NCI-H2107 (cell line): ENCODE measurements at regions not wholly inside any gene's neighbourhood (a gene's known extent, or its start where the extent isn't known, plus 50 kb on each side); places are given as distances from the start of the nearest gene placed in this dataset.
"Not testable (repeated sequence)": the region's sequence is repeated elsewhere in the genome, so short reads cannot be mapped to it uniquely, and the experiment has no call there.

Experiments used
- DNase-seq: peaks from one replicate; lab custom pipeline; 2025; lab: John Stamatoyannopoulos, UW

DNA sequence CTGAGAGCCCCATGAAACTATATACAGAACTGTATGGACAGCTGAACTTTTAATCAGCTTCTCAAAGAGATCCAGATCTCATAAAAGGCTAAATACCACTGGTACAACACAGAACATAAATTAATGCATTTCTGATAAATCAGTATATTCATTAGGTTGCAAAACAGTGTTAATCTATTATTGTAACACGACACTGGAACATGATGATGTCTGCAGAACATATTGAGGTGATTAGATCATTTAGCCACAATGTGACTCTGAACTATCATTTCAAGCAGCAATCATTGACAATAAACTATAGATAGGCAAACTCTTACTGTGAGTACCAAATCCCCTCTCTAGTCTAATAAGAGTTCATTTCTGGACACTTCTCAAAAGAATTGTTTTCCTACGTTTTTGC lies 50.3 kb downstream of the GASK1B start:
- DNase-seq, result no peak

DNA sequence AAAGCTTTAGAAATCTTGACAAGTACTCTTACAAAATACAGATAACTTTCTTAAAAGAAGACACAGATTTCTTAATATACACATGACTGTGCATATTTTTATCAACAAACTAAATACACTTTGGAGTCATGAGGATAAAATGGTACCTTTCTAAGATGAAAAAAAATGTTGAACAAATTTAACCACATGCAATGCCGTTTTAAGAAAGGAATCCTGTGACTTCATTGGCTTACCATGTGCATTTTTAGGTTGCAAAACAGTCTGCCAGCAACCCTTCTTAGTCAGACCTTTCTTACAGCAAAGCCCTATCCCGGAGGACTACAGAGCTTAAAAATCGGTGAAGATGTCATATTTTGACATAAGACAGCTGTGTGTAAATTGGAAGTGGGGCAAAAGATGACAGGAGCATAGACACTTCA lies 51.7 kb downstream of the GASK1B start:
- no peak for DNase-seq

DNA sequence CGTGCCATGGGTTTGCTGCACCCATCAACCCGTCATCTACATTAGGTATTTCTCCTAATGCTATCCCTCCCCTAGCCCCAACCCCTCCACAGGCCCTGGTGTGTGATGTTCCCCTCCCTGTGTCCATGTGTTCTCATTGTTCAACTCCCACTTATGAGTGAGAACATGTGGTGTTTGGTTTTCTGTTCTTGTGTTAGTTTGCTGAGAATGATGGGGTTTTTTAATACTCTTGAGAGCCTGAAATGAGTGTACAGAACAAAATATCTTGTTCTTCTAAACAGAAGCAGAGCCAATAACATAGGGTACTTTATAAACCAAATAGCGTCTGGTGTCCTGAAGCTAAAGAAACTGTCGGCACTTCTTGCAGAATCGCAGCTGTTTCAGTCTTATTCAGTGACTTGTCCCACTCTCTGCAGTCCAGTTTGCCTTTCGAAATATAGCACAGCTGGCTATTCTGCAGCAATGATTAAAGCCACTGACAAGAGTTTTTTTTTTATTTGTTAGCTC lies 52.1 kb downstream of the GASK1B start:
- not testable (repeated sequence) for DNase-seq

DNA sequence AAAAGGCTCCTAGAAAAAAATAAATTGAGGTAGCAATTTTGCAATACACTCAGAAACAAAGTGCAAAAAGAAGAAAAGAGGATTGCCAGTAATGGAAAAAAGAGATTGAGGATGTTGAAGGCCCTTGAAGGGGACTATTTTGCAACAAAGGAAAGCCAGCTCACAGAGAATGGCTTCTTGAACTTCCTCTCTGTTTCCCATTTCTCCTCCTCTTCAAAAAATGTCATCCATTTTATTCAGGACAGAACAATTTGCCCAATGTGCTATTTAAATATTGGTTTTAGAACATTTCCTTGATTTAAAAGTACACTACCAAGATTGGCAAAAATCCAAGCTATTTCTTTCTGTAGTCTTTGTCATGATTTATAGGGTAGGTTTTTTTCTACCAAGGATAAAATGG lies 60.2 kb downstream of the GASK1B start:
- DNase-seq, result no peak

DNA sequence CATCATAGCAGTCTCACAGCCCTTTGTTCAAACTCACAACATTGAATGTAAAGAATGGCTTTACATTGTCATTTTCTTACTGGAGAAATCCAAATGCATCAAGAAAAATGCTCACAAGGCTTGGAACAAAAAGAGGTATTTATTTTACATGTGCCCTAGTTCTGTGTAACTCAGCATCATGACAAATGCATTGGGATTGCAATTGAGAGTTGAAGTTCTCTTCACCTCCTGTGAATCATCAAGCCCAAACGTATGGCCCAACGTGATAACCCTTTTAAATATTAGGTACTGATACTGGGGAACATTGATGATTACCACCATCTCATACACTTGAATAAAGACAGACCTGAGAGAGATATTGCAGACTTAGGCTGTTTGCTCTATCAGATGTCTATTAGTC lies 61.6 kb downstream of the GASK1B start:
- no peak for DNase-seq

DNA sequence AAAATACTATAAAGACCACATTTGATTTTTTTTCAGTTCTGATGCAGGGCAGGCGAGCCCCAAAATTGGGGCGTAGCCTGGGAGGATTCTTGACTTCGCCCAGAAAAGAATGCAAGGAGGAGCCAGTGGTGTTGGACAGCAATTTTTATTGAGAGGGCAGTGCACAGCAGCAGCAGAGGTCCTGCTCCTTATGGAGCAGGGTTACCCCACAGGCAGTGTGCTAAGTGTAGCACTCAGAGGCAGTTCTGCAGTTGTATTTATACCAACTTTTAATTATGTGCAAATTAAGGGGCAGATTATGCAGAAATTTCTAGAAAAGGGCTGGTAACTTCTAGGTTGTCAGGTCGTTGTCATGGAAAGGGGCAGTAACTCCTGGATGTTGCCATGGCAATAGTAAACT lies 69.9 kb downstream of the GASK1B start:
- DNase-seq, result no peak

DNA sequence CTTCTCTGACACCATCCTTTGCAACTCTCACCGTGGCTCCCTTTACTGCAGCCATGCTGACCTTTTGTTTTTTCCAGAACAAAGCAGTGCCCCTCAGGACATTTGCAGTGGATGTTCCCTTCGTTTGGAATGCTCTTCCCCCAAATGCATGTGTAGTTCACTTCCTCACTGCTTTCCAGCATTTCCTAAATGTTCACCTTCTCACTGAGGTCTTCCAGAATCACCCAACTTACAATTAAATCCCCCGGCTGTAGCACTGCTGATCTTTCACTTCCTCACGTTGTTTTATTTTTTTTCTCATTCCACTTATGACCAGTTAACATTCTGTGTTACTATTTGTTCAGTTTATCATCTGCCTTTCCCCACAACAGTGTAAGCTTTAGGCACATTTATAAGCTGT lies 73.1 kb downstream of the GASK1B start:
- no peak for DNase-seq

DNA sequence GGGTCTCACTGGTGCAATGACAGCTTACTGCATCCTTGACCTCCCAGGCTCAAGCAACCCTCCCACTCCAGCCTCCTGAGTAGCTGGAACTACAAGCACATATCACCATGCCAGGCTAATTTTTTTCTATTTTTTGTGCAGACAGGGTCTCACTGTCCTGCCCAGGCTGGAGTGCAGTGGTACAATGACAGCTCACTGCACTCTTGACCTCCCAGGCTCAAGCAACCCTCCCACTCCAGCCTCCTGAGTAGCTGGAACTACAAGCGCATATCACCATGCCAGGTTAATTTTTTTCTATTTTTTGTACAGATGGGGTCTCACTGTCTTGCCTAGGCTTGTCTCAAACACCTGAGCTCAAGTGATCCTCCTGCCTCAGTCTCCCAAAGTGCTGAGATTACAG lies 74.0 kb downstream of the GASK1B start:
- no peak for DNase-seq

DNA sequence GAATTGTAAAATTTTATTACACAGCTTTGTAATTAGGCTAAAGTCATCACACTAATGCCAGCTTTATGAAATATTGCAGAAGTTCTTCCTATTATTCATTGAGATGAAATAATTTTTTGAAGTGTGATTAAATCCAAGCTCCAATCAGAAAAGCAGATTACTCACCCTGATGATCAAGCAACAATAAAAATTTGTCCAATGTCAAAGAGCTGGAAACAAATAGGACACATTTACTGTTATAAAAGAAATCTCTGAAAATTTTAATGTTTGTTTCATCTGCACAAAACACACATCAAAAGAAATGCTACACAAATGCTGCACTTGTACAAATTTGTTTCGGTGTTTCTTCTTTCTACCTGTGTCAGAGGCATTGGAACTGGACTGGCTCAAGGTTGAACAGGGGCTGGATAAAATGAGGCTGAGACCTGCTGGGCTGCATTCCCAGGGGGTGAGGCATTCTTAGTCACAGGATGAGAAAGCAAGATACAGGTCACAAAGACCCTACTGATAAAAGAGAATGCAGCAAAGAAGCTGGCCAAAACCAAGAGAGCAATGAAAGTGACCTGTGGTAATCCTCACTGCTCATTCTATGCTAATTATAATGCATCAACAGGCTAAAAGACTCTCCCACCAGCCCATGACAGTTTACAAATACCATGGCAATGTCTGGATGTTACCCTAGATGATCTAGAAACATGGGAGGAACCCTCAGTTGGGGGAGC lies 78.3 kb downstream of the GASK1B start:
- DNase-seq, result no peak

DNA sequence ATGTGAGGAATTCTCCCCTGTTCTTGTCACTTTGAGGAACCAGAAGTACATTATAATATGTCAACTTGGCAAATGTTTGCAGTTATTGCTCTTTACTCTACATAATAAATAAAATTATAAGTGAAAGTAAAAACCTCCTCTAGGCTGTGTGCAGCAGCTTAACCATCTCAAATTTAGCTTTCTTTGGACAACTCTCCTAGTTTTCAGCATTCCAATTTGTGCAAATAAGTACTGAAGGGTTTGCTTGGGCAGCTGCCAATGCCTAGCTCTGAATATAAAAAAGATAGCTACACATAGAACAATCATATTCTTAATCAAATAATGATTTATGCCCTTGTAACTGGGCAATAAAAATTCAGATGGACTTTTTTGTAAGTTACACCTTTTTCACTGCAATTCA lies 82.5 kb downstream of the GASK1B start:
- no peak for DNase-seq

DNA sequence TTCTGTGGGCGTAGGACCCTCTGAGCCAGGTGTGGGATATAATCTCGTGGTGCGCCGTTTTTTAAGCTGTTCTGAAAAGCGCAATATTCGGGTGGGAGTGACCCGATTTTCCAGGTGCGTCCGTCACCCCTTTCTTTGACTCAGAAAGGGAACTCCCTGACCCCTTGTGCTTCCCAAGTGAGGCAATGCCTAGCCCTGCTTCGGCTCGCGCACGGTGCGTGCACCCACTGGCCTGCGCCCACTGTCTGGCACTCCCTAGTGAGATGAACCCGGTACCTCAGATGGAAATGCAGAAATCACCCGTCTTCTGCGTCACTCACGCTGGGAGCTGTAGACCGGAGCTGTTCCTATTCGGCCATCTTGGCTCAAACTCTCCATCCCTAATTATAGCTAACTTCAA lies 82.9 kb downstream of the GASK1B start:
- not testable (repeated sequence) for DNase-seq

DNA sequence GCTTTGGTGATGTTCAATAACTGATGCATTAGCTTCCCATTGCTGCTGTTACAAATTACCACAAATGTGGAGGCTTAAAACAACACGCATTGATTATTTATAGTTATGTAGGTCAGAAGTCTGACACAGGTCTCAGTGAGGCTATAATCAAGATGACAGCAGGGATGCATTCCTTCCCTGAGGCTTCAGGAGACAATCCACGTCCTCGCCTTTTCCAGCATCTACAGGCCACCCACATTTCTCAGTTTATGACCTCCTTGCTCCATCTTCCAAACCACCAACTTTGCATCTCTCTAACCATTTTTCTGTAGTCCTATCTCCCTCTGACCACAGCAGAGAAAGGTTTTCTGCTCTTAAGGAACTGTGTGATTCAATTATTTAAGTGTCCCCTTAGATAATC lies 92.5 kb downstream of the GASK1B start:
- no peak for DNase-seq

DNA sequence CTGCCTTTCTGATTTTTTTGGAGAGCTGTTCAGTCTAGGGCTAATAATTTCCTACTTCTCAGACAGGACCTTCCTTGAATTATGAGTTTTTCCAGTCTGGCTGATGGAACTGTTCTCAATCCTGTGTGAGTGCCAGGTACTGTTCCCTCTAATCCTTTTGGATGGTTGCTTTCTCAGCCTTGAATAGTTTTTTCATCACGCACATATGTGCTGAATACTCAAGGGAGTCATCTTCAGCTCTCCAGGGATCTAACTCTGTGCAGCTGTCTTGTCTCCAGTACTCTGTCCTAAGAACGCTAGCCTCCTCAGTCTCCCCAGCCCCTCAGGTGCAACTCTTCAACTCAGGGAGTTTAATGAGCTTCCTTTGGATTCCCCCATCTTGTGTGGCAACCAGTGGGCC lies 93.2 kb downstream of the GASK1B start:
- no peak for DNase-seq

DNA sequence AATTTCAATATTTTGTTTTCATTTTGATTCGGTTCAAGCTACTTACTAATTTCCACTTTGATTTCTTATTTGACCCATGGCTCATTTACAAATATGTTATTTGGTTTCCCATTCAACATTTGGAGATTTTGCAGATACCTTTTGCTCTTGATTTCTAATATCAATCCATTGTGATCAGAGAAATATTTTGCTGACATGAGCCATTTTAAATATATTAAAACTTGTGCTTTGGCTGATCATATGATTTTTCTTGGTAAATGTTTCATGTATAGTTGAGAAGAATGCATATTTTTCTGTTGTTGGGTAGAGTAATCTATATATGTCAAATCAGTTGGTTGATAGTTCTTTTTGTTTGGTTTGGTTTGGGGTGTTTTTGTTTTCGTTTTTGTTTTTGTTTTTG lies 95.0 kb downstream of the GASK1B start:
- DNase-seq, result no peak

DNA sequence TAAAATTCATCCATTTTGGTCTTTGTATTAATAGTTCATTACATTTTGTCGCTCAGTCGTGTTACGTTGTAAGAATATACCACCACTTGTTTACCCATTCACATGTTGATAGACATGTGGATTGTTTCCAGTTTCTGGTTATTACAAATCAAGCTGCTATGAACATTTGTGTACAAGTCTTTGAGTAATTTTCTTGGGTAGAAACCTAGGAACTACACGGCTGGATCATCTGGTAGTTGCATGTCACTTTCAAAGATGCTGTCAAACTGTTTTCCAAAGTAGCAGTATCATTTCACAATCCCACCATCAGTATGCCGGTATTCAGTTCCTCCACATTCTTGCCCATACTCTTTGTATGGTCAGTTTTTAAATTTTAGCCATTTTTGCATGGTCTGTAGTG lies 98.0 kb downstream of the GASK1B start:
- no peak for DNase-seq

DNA sequence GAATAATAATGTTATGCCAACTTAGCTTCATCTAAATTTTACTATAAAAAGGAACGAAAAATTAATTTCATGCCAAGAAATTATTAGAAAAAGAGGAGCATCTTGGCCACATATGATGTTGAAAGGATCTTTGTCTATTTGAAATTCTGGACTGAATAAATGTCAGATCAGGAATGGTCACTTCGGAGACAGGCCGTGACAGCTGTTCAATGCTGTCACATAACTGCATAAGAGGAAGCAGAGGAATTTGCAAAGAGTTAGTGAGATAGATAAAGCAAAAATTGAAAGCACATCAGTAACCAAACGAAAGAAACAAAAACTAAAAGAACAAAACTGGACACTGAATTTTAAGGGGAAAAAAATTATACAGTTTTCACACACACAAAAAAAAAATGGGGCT lies 100.9 kb downstream of the GASK1B start:
- DNase-seq, result no peak

DNA sequence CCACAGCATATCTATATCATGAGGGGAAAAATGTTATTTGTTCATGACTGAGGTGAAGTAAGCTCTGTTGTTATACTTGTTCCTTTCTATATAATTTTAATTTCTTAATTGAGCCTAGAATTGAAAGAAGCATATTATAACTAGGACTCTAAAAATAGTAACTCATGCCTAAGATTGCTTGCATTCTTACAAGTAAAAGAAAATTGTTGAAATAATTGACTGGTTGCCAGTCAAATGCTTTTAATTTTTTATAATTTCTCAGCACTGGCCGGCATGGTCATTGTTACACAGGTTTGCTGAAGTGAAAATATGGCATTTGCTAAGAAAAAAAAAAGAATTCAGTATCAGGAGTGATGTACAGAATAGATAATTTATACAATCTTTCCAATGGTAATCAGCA lies 104.8 kb downstream of the GASK1B start:
- no peak for DNase-seq

DNA sequence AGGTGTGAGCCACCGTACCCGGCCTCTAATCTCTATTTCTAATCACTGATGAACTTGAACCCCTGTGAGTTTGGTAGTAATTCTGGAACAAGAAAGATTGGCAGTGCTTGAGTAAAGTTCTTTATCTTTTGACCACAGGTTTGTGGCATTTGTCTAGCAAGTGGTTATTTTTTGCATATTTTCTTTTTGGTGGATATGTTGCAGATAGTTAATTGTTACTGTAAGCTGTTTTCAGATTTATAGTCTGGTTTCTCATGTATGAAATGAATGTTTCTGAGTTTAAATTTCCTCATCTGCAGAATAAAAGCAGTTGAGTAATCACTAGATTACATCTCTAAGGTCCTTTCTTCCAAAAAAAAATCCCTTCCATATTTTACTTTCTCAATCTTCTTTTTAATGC lies 105.2 kb downstream of the GASK1B start:
- DNase-seq, result no peak

DNA sequence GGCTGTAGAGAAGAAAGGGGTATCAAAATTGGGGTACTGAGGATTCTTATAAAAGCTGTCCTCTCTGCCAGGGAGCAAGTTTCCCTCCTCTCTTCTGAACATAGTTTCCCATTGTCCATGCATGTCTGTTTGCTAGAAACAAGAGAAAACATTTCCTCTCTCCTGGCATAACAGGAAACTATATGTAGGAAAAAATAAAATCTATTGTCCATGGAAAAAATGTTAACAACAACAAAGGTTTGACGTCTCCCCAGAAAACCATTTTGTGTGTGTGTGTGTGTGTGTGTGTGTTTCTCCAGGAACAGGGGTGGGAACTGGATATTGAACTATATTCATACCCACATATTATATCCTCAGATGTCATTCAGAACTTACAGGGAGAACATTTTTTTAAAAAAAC lies 107.2 kb downstream of the GASK1B start:
- no peak for DNase-seq

DNA sequence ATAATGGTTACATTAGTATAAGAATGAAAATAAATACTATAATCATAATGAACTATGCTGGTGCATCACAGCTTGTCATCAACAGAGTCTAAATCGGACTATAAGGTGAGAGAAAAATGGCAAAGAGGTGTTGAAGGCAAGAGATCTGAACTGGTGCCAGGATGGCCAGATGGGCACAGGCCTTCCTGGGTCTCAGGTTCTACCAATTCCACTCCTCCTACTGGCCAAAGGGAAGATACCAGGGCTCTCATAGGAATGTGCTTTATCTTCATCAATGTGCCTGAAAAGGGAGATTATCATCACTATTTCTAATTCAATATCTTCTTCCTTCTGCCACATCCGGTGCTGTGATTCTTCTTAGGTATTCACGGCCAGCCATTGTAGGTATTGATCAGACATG lies 107.6 kb downstream of the GASK1B start:
- DNase-seq, result no peak

DNA sequence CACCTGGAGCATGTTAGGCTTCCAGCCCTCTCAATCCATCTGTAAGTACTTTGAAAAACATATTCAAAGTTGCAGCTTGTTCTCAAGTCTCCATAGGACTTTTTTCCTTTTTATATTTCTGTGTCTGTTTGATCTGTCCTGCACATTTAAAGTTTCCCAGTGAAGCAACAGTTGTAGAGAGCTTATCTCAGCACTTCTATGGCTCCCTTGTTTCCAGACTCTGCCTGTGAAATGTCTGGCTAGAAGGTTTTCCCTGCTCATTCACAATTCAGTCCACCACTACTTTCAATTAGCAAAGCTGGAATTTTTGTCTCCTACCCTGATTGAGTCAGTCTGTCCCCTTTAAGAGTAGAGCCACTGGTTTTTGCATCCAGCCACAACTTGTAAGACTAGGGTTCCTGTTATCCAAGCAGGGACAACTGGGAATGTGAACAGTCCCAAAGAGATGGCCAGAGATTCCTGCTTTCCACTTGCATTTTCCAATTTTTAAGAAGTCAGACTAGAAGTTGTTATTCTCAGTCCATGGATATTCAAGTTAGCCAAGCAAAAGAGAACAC lies 116.1 kb downstream of the GASK1B start:
- no peak for DNase-seq

DNA sequence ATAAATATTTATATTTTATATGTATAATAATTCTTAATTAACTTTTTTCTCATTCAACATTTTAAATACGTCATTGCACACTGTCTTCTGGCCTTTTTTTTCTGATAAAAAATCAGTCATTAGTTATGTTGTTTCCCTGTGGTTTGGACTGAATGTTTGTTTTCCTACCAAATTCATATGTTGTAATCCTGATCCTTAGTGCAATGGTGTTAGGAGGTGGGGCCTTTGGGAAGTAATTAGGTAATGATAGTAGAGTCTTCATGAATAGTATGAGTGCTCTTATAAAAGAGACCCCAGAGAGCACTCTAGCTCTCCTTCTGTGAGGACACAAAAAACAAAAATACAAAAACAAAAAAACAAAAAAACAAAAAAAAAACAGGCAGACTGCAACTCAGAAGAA lies 117.2 kb downstream of the GASK1B start:
- no peak for DNase-seq

DNA sequence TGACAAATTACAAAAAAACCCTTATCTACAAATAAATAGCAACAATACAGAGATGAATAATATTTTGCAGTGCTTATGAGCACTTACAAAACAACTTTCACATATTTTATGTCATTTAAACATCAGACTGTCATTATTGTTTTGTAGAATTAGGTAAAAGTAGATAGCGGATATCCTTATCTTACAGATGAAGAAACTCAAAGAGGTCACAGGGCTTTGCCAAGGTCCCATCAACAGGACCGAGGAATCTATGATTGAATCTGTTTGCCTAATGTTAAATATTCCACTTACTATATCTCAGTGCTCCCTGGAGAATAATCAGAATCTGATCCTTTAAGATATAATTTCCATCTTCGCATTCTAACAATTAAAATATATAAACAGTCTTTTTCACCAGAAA lies 119.0 kb downstream of the GASK1B start:
- no peak for DNase-seq

DNA sequence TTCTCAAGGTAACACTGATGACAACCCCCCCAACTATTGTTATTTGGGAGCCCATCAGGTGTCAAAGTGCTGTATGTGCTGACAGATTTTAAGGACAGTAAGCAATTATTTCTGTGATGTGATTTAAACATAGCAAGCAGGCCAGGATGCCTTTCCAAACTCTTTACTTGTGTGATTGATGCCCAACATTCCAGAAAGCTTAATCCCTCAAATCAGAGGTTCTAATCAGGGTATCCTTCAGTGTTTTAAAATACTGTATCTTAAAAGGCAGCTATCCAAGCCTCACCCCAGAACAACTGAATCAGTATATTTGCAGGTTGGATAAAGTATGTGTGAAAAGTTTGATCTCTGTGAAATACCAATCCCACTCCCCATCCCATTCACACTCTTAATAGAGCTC lies 119.7 kb downstream of the GASK1B start:
- DNase-seq, result no peak
